T47D (cell line): ENCODE measurements at regions not wholly inside any gene's neighbourhood (a gene's known extent, or its start where the extent isn't known, plus 50 kb on each side); places are given as distances from the start of the nearest gene placed in this dataset.

ENCODE experiments used
- DNase-seq, 2 experiments: peaks; one replicate each; pipeline versions ENCODE4 v3.0.0 to v3.0.0-alpha.2; 2011 to 2012; ENCODE audit warnings: low read depth in 1 of 2, low spot score in 1 of 2
- JUND ChIP-seq: IDR thresholded peaks from 2 replicates; pipeline ENCODE4 v1.6.1; 2012; ENCODE audit warnings: low read depth
- in situ Hi-C: cut with HindIII; loops from 2 replicates; pipeline ENCODE4 v1.10.0; 2016; ENCODE audit warnings: low sequenced_read_pairs, low pct_unique_long_range_greater_than_20kb

- in situ Hi-C loops, result no loop called here
- TF ChIP-seq JUND, result no peak
- DNase-seq, result no peak
These were observed 152.5 kb upstream of the CADM1 start for GRCh38 chr11:115656669-115657068.

DNA sequence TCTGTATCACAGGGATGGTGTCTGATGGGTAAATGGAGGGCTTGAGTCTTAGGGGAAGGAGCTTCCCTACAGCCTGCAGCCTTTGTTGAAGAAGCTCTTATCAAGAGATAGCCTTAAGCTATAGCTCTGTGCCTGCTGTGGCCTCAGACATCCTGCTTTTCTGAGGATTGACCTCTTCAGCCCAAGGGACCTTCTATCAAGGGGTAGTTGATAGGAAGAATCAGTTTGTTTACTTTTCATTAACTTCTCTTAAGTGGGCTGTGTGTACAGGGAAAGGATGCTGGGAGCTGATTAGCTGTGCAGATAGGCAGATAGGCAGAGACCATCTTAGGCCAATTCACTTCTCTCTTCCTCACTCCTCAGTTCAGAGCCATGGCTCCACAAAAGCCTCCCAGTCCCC, 151.8 kb upstream of the CADM1 start:
- DNase-seq, result no peak
- in situ Hi-C loops, result no loop called here
- TF ChIP-seq JUND, result no peak

- in situ Hi-C loops, result no loop called here
- no peak for TF ChIP-seq JUND
- DNase-seq, result no peak
These were observed 150.6 kb upstream of the CADM1 start for GRCh38 chr11:115654792-115655191.

GRCh38 chr11:115653926-115654325, 149.7 kb upstream of the CADM1 start:
- no peak for DNase-seq
- TF ChIP-seq JUND, result no peak
- in situ Hi-C loops, result no loop called here

- no peak for DNase-seq
- in situ Hi-C loops, result no loop called here
- no peak for TF ChIP-seq JUND
These were observed 148.9 kb upstream of the CADM1 start for GRCh38 chr11:115653076-115653475.

DNA sequence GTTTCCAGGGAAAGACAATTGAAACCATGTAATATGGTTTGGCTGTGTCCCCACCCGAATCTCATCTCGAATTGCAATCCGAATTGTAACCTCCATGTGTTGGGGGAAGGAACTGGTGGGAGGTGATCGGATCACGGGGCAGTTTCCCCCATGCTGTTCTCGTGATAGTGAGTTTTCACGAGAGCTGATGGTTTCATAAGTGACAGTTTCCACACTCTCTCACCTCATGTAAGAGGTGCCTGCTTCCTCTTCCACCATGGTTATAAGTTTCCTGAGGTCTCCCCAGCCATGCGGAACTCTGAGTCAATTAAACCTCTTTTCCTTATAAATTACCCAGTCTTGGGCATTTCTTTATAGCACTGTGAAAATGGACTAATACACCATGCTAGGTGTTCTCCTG, 148.3 kb upstream of the CADM1 start:
- in situ Hi-C loops, result no loop called here
- DNase-seq, result no peak
- TF ChIP-seq JUND, result no peak

GRCh38 chr11:115652094-115652493, 147.9 kb upstream of the CADM1 start:
- no peak for DNase-seq
- in situ Hi-C loops, result no loop called here
- no peak for TF ChIP-seq JUND

- in situ Hi-C loops, result no loop called here
- DNase-seq, result no peak
- no peak for TF ChIP-seq JUND
These were observed 145.2 kb upstream of the CADM1 start for GRCh38 chr11:115649461-115649860.

DNA sequence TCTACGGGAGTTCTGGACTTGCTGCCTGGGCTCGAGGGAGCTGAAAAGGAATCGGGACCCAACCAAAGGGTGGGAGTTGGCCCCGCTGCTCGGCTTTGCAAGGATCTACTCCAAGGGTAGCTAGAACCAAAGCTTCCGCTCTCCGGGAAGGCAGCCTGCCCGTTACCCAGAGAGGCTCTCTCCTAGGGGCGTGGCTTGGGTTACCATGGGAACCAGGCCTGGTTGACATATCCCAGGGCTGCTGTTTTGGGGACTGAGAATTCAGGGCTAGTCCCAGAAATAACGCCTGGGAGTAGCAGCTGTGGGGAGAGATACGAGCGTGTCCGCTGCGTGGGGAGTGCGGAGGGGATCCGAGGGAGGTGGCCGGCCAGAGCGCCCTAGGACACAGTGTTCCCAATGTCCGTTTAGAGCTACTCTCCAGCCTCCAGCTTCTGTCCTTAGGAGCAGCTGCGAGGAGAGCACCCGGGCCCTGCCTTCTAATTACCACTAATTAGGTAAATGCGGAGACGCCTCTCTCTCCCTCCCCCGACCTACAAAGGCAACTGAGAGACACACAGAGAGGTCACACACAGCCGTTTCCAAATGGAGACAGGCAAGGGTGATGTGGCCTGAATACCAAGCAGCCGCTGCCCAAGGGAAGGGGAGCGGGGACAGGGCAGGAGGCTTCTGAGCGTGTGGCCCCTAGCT, 141.6 kb upstream of the CADM1 start:
- TF ChIP-seq JUND, result no peak
- in situ Hi-C loops, result no loop called here
- DNase-seq, result no peak

GRCh38 chr11:115644856-115645255, 140.6 kb upstream of the CADM1 start:
- in situ Hi-C loops, result no loop called here
- no peak for DNase-seq
- no peak for TF ChIP-seq JUND

- DNase-seq, result no peak
- no peak for TF ChIP-seq JUND
- in situ Hi-C loops, result no loop called here
These were observed 139.5 kb upstream of the CADM1 start for GRCh38 chr11:115643549-115644270.

DNA sequence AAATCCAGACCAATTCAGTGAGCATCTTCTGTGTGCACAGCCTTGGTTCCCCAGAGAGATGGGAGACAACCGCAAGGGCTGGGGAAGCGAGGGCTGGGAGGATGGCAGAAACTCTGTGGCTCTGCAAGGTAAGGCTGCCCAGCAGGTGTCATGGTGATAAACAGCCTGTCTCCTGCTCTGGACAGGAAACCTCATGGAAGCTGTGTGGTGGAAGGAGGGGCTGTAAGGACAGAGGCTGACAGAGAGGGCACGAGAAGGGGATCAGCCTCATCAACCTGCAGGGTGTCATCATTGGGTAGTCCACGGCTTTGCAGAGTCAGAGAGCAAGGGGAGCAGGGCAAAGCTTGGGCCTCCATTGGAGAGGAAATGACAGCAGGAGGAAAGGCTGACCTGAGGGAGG, 138.4 kb upstream of the CADM1 start:
- in situ Hi-C loops, result no loop called here
- DNase-seq, result no peak
- TF ChIP-seq JUND, result no peak

- in situ Hi-C loops, result no loop called here
- no peak for DNase-seq
- no peak for TF ChIP-seq JUND
These were observed 133.5 kb upstream of the CADM1 start for GRCh38 chr11:115637599-115638241.
